Prostate gland (tissue), 2 donors: ENCODE measurements at regions not wholly inside any gene's neighbourhood (a gene's known extent, or its start where the extent isn't known, plus 50 kb on each side); places are given as distances from the start of the nearest gene placed in this dataset.

Experiments
- DNase-seq: peaks from one replicate; pipeline ENCODE4 v3.0.0-alpha.2; 2019; ENCODE audit warnings: low spot score
- H3K27ac ChIP-seq, 2 donors: fragments of 200-600 bp; sonication (generic); 2 replicates each; pipeline ENCODE4 v1.5.1; 2017 to 2019
- H3K27me3 ChIP-seq: fragments of 200-600 bp; sonication (generic); replicated peaks from 2 replicates; pipeline ENCODE4 v1.5.1; 2019; ENCODE audit not compliant: insufficient read depth
- H3K36me3 ChIP-seq, 2 donors: fragments of 200-600 bp; sonication (generic); 1 replicate in 1 of 2; 2 replicates in 1 of 2; pipeline versions ENCODE4 v1.5.1 to v1.8.1; 2017 to 2019
- H3K4me1 ChIP-seq: fragments of 200-600 bp; sonication (generic); replicated peaks from 2 replicates; pipeline ENCODE4 v1.5.1; 2019
- H3K4me3 ChIP-seq, 2 donors: fragments of 200-600 bp; sonication (generic); 2 replicates each; pipeline ENCODE4 v1.5.1; 2017 to 2019
- H3K9me3 ChIP-seq: fragments of 200-600 bp; sonication (generic); 2 replicates; pipeline ENCODE4 v1.5.1; 2017
- CTCF ChIP-seq, 4 experiments: fragments of 200-600 bp in 2 of 4; fragments of 450-650 bp in 2 of 4; sonication (generic) in 2 of 4; IDR thresholded peaks; 1 replicate in 3 of 4; 2 replicates in 1 of 4; pipeline ENCODE4 v1.5.1; 2016 to 2019; ENCODE audit warnings: antibody characterized with exemption in 4 of 4, mild to moderate bottlenecking in 2 of 4, moderate library complexity in 2 of 4
- POLR2A ChIP-seq: fragments of 450-650 bp; IDR thresholded peaks from one replicate; pipeline ENCODE4 v1.6.1; 2016; ENCODE audit warnings: antibody characterized with exemption, mild to moderate bottlenecking
- POLR2AphosphoS5 ChIP-seq: sonication (generic); formaldehyde crosslinking; IDR thresholded peaks from one replicate; pipeline ENCODE4 v1.6.1; 2017; ENCODE audit warnings: antibody characterized with exemption
- WGBS: methylation state at CpG from one replicate; pipeline ENCODE4 v1.1.5; 2018; 5-methylcytosine and 5-hydroxymethylcytosine counted together
- intact Hi-C: fragments of 100-400 bp; cut with DNase I; formaldehyde crosslinking; loops from one replicate; pipeline ENCODE4 v1.14.2; 2022

GRCh38 chr7:85924062-85924461, 719.6 kb upstream of the GRM3 start:
- no peaks in the 10 kb centered on the region for H3K27me3 ChIP-seq
- 50% methylated on average over 2 of the region's 2 CpGs for WGBS
- TF ChIP-seq CTCF (IDR thresholded peaks at IDR 0.05) (no peak), POLR2A (no peak), POLR2AphosphoS5 (no peak)

GRCh38 chr7:85916016-85916415, 727.7 kb upstream of the GRM3 start:
- no peak overlapping the region for H3K4me3 ChIP-seq
- no peak for DNase-seq
- no peaks in the 10 kb centered on the region for H3K36me3 ChIP-seq
- intact Hi-C loops: no loop called here
- no peaks in the 10 kb centered on the region for H3K9me3 ChIP-seq
- H3K27ac ChIP-seq: no peak overlapping the region
- TF ChIP-seq POLR2A (no peak), POLR2AphosphoS5 (no peak)
- H3K4me1 ChIP-seq: no peaks in the 10 kb centered on the region
- H3K27me3 ChIP-seq: no peaks in the 10 kb centered on the region

More at GRCh38 chr7:85924062-85924461, 719.6 kb upstream of the GRM3 start:
- intact Hi-C loops: no loop called here
- Histone ChIP-seq H3K4me3 (no peak overlapping the region), H3K9me3 (no peaks in the 10 kb centered on the region), H3K4me1 (no peaks in the 10 kb centered on the region), H3K36me3 (no peaks in the 10 kb centered on the region), H3K27ac (no peak overlapping the region)
- DNase-seq: no peak

GRCh38 chr7:85914437-85914836, 727.6 kb upstream of the SEMA3D start:
- WGBS: 82% methylated on average over 2 of the region's 2 CpGs
- TF ChIP-seq POLR2A: no peak
- no peak for TF ChIP-seq POLR2AphosphoS5
- TF ChIP-seq CTCF (IDR thresholded peaks at IDR 0.05): no peak
- no peak for DNase-seq
- no peaks in the 10 kb centered on the region for H3K27me3 ChIP-seq
- no peak overlapping the region for H3K4me3 ChIP-seq
- no peaks in the 10 kb centered on the region for H3K4me1 ChIP-seq
- H3K36me3 ChIP-seq: no peaks in the 10 kb centered on the region
- no peak overlapping the region for H3K27ac ChIP-seq
- no peaks in the 10 kb centered on the region for H3K9me3 ChIP-seq
- intact Hi-C loops: no loop called here

GRCh38 chr7:85908051-85908450, 721.2 kb upstream of the SEMA3D start:
- no peak overlapping the region for H3K4me3 ChIP-seq
- no peak for TF ChIP-seq POLR2A
- WGBS: 40% methylated on average over 1 of the region's 1 CpG

GRCh38 chr7:85897967-85898366, 711.1 kb upstream of the SEMA3D start:
- H3K4me1 ChIP-seq: no peaks in the 10 kb centered on the region
- 15% methylated on average over 1 of the region's 1 CpG for WGBS
- TF ChIP-seq CTCF (IDR thresholded peaks at IDR 0.05) (no peak), POLR2A (no peak), POLR2AphosphoS5 (no peak)
- H3K27ac ChIP-seq: no peak overlapping the region
- no peaks in the 10 kb centered on the region for H3K36me3 ChIP-seq
- intact Hi-C loops: loop anchor here (10.0 kb wide), 1 partner anchor 997 kb away; no protein-coding TSS in a partner anchor
- no peaks in the 10 kb centered on the region for H3K9me3 ChIP-seq
- no peak for DNase-seq
- no peaks in the 10 kb centered on the region for H3K27me3 ChIP-seq
- H3K4me3 ChIP-seq: no peak overlapping the region

More at GRCh38 chr7:85908051-85908450, 721.2 kb upstream of the SEMA3D start:
- no peaks in the 10 kb centered on the region for H3K9me3 ChIP-seq
- H3K4me1 ChIP-seq: no peaks in the 10 kb centered on the region
- H3K27ac ChIP-seq: no peak overlapping the region
- DNase-seq: no peak
- no peaks in the 10 kb centered on the region for H3K27me3 ChIP-seq
- no peaks in the 10 kb centered on the region for H3K36me3 ChIP-seq
- intact Hi-C loops: no loop called here

GRCh38 chr7:85896531-85896930, 709.7 kb upstream of the SEMA3D start:
- Histone ChIP-seq H3K4me3 (no peak overlapping the region), H3K27ac (no peak overlapping the region), H3K36me3 (no peaks in the 10 kb centered on the region), H3K27me3 (no peaks in the 10 kb centered on the region), H3K9me3 (no peaks in the 10 kb centered on the region), H3K4me1 (no peaks in the 10 kb centered on the region)
- intact Hi-C loops: loop anchor here (10.0 kb wide), 1 partner anchor 998 kb away; no protein-coding TSS in a partner anchor
- TF ChIP-seq POLR2A: no peak
- no peak for DNase-seq
